DMS53 treated with DMSO at 0.1 percent for 48 hours (cell line): ENCODE measurements at regions not wholly inside any gene's neighbourhood (a gene's known extent, or its start where the extent isn't known, plus 50 kb on each side); places are given as distances from the start of the nearest gene placed in this dataset.
"Not testable (repeated sequence)": the region's sequence is repeated elsewhere in the genome, so short reads cannot be mapped to it uniquely, and the experiment has no call there.

ENCODE experiments used
- DNase-seq: peaks from one replicate; lab custom pipeline; 2025; ENCODE audit not compliant: unreplicated experiment; lab: John Stamatoyannopoulos, UW

DNA sequence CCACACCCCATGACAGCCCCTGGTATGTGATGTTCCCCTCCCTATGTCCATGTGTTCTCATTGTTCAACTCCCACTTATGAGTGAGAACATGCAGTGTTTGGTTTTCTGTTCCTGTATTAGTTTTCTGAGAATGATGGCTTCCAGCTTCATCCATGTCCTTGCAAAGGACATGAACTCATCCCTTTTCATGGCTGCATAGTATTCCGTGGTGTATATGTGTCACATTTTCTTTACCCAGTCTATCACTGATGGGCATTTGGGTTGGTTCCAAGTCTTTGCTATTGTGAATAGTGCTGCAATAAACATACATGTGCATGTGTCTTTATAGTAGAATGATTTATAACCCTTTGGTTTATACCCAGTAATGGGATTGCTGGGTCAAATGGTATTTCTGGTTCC lies 1665.5 kb downstream of the REEP3 start:
- not testable (repeated sequence) for DNase-seq

DNA sequence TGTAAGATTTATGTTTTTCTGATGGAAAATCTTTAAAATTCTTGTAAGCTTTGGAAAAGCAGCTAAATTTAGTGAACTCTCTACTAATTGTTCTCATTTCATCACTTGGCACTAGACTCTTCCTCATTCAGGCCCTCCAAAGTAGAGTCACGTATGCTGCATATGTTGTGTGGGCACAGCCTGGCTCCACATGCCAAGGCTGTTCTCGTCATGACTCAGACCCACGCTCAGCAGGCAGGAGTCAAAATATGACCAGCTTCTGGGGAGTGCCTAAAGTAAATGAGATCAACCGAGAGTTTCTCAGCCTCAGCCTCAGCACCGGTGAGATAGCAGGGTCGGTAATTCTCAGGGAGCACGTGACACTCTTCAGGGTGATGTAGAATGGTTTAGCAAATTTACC lies 1672.9 kb downstream of the REEP3 start:
- no peak for DNase-seq

DNA sequence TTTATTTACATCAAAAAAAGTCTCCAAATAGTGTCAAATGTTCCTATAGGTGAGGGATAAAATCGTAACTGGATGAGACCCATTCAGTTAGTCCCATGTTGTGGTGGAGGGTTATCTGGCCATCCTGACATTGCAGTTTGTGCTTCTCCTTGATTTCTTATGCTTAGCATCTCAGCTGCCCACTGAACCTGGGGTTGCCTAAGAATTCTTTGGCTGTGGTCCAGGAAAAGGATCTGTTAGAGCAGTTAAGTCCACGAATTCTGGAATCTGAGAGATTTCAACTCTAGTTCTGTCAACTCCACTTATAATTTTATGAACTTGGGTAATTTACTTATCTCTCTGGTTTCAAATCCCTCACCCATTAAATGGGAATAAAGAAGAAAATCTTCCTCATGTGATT lies 1673.4 kb downstream of the REEP3 start:
- no peak for DNase-seq

DNA sequence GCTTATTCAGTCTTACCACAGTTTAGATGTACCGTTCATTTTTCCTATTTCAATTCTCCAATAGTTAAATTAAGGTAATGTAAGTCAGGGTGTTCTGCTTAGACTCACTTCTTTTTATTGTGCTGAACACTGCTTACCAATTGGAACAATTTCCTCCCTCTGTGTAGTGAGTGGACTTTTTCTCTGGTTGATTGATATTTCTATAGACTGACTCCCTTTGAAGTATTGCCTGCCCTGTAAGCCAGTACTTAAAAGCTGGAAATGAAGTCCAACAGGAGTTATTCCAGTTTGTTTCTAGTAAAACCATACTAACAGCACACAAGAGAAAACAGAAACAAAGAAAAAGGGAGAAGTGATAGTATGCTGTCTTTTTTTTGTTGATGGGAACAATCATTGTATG lies 1674.9 kb downstream of the REEP3 start:
- DNase-seq, result peak; percentile 47

DNA sequence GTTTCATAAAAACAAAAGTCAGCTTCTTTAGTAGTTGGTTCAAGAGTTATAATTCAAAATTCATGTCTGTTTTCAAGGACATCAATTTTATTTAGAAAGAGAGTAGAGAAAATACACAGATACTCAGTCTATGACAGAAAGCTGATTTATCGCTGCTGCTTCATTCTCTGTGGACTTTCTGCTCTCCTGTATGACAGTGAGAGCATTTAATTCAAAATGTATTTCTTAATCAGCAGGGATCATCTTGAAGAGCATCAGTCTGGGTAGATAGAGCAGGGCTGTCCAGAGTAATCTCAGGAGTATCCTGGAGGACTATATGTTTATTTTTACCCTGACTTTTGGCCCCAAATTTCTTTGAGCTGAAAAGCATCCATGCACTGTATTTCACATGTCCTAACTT lies 1676.7 kb downstream of the REEP3 start:
- DNase-seq, result no peak

DNA sequence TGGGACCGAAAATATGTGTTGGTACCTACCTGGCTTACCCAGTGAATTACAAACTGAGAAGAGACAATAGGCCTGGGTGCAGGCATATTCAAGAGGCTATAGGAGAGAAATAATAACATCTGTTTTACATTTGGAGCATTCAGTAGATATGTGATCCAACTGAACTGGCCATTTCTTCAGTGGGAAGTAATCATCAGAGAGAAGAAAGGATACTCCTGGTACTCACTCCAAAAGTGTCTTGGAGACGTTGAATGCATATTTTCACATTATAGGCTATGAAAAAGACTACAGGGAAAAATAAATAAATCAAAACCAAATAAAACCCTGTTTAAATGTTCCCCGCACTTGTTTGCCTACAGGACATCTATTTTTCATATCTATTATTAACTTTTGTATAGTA lies 1680.3 kb downstream of the REEP3 start:
- no peak for DNase-seq

DNA sequence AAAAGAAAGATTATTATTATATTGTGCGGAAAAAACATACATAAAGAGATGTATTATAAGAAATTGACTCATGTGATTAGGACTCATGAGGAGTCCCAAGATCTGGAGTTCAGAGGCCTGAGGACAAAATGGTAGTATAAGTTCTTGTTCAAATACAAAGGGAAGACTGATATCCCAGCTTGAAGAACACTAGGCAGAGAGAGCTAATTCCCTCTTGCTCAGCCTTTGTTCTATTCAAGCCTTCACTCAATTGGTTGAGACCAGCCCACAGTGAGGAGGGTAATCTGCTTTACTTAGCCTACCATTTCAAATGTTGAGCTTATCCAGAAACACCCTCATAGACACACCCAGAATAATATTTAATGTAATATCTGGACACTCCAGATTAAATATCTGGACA lies 1683.8 kb downstream of the REEP3 start:
- no peak for DNase-seq

DNA sequence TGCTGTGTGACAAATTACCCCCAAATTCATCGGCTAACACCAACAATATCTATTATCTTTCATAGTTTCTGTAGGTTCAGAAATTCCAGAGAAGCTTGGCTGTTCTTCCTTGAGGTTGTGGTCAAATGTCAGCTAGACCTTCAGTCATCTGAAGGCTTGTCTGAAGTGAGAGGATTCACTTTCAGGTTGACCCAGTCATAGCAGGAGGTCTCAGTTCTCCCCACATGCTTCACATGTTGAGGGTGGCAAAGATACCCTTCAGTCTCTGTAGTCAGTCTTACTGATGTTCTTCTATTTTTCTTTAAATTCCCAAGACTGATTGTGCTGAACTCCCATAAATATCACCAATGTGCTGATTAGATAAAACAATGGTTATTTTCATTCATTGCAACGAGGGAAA lies 1692.0 kb downstream of the REEP3 start:
- no peak for DNase-seq

DNA sequence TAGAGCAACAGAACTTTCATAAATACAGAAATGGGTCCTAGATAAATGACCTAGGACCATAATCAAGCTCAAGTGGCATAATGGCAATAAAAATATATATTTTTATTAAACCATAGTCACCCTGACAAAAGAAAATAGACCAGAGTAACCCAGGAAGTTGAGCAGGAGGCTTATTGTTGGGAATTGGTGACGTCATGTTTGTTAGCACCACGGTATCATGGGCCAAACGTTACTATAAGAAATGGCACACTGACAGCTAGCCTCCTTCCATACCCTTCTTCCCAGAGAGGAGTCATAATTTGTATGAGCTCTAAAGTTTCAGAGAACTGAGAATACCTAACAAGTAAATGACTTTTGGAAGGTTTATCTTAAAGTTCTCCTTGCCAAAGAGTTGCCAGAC lies 1698.2 kb downstream of the REEP3 start:
- DNase-seq, result no peak

DNA sequence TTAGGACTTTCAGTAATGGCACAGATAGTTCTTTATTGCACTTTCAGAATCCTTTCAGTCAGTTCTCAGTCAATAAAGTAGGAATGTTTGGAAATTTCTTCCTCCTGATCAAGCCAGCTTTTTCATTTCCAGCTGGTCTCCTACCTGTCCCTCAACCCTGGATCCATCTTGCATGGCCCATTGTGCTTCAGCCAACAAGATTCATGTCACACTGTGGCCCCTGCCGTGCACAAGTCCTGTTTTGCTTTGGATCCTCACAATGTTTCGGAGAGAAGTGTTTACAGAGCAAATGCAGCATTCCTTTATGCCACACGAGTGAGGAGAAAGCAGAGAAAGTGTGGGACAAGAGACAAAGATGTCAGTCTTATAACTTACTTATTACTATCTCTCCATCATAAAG lies 1694.7 kb upstream of the LRRTM3 start:
- DNase-seq, result no peak

DNA sequence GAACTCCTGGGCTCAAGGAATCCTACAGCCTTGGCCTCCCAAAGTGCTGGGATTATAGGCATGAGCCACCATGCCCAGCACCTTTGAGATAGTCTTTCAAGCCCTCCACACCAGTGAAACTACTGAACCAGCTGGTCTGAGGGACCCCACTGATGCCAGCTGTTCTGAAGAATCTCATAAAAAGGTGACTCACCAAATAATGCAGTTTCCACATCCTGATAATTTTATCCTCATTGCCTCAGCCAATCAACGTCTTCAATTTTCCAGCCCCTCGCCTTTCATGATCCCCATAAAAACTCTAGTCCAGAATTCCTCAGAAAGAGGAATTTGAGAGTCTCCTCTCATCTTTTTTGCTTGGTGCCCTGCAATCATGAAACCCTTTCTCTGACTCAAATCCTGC lies 1691.6 kb upstream of the LRRTM3 start:
- no peak for DNase-seq

DNA sequence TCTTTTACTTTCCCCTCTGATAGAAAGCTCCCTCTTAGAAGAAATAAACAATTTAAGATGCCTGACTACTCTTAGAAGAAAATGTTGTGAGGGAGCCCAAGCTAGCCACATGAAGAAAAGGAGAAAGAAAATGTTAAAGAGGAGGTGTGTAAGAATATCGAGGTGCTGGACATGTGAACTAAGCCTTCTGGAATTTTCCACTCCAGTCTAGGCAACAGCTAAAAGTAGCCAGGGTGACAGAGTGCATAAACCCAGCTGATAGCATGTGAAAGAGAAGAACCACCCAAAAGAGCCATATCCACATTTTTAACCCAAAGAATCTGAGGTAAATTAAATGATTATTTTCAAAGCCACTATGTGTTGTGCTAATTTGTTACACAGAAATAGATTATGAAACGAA lies 1690.6 kb upstream of the LRRTM3 start:
- no peak for DNase-seq

DNA sequence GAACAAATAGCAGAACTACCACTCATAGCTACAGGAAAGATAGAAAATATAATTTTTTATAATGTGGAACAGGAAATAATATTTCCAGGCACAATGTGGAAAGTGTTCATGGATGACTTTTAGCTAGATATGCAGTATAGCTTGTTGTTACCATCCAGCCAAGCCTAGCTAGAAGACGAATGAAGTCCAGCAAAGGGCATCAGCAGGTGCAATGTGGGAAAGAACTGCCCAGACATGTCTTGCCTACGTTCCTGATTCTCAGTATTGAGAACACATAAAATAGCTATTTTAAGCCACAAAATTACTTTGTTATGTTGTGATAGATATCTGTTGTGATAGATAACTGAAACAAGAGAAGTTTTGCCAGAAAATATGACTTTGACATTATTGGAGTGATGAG lies 1690.0 kb upstream of the LRRTM3 start:
- DNase-seq, result no peak

DNA sequence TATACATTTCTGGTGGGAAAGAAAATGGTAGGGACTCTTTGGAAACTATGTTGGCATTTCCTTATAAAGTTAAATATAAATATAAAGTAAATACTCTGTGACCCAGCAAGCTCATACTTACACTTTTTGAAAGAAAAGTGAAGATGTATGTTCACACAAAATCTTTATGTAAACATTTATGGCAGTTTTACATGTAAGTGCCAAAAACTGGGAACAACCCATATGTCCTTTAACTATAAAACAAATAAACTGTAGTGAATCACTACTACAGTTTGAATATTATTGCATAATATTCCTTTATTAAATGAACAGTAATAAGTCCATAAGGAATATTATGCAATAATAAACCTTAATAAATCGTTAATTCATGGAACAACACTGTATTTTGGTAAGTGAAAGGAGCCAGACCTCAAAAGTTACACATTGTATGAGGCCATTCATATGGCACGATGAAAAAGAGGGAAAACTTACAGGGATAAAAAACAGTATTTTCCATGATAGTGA lies 1660.3 kb upstream of the LRRTM3 start:
- no peak for DNase-seq

DNA sequence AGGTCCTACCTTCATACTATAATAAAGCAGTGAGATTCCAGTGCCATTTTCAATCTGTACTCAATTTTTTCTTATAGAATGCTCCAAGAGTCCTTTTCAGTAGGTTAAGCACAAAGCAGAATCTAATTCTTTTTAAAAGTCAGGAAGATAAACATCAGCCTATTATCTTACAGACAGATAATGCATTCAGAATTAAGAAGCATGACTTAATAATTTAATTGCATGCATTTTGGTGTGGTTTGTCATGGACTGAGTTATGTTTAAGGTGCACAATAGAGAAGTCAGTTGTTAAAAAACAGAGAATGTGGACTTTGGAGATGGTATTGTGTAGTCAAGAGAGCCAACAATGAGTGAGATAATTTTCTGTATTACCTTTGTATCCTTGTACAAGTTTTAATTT lies 1656.3 kb upstream of the LRRTM3 start:
- not testable (repeated sequence) for DNase-seq

DNA sequence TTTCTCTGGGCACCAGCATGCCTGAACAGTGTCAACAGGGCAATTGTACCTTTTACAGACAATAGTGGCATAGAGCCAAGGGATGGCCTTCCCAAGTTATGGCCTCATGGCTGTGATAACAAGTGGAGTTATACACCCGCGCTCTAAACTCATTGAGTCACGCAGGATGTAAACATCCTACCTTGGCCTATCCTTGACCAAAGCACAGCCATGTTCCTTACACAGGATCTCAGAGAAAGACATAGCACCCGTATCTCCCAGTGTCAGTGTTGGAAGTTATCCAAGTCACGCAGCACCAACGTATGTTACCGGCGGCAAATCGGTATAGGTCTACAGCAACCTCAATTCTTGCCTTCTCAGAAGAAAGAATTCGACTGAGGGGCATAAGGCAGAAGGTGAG lies 1654.9 kb upstream of the LRRTM3 start:
- DNase-seq, result no peak

DNA sequence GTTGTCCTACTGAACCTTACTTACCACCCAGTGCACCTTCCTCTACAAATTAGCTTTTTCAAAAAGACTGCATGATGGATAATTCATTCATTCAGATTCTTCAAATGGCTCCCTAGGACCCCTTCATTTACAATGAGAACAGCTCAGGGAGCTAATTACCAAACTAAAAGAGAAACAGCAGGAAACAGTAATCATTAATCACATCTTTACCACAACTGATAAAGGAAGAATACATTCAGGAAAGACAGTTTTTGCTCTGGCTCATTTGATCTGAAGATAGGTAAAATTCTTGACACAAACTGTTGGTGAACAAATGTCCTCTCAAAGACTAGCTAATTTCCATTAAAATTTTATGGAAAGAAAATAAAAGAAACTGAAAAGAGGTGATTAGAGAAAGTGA lies 1652.7 kb upstream of the LRRTM3 start:
- no peak for DNase-seq

DNA sequence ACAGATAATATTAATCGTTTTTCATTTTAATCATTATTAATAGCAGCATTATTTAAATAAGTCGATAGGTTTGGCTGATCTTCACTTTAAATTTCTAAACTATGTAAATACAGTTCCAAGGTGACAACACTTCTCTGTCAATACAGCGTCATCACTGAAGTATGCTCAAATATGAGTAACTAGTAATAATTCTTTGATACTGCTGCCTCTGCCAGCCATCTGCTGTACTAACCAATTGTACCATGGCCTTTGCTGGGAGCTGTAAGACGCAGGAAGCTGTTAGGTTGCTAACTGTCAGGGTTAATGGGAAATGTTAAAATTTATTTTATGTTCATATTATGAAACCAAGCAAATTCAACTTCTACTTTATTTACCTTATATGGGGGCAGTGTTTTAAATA lies 1650.5 kb upstream of the LRRTM3 start:
- peak; percentile 61 for DNase-seq

DNA sequence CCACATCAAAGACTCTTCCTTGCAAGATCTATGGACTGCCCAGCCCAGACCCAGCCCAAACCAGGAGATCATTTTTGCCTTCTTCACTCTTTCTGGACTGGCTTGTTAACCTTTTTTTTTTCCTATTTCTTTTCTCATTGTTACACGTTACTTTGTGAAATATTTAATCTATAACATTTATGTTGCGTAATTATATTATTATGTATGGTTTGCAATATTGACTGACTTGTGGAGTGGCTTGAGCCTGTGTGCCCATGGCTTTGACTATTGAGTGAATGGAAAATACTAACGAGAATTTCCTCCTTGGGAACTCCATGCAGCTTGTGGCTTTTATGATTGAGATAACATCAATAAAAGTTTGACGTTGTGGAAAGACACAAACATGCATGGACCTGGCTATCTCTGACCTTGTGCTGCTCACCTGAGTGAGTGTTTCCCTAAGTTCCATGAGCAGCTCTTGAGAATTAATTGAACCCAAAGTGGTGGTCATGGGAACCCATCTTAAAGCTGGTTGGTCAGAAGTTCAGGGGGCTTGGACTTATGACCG lies 1641.3 kb upstream of the LRRTM3 start:
- no peak for DNase-seq

DNA sequence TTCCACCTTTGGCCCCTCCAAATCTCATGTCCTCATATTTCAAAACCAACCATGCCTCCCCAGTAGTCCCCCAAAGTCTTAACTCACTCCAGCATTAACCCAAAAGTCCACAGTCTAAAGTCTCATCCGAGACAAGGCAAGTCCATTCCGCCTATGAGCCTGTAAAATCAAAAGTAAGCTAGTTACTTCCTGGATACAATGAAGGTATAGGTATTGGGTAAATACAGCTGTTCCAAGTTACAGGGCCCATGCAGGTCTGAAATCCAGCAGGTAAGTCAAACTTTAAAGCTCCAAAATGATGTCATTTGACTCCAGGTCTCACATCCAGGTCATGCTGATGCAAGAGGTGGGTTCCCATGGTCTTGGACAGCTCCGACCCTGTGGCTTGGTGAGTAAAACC lies 1640.1 kb upstream of the LRRTM3 start:
- not testable (repeated sequence) for DNase-seq

DNA sequence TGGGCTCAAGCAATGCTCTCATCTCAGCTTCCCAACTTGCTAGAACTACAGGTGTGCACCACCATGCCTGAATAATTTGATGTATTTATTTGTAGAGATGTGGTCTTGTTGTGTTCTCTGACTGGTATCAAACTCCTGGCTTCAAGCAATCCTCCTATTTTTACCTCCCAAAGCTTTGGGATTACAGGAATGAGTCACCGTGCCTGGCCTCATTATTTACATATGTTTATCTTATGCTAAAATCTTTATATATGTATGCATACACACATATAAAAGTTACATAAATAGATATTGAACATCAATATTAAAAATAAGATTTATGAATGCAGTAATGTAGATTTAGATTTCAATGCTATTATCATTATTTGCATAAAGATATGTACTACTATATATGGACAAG lies 1634.5 kb upstream of the LRRTM3 start:
- DNase-seq, result no peak

DNA sequence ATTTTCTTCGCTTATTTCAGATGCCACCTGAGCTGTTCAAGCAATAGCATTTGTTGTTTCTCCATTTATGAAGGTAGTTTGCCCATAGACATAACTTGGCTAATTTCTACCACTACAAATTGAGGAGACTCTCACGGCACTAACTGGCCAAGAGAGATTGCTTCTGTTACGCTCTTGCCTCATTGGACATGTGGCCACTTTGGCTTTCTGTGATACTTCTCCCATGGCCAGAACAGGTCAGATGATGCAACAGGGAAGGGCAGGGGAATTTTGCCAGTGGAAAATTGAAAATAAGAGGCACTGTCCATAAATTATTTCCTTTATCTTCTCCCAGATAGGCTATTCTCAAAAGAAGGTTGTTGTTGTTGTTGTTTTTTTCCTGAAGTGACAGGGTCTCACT lies 1633.3 kb upstream of the LRRTM3 start:
- DNase-seq, result no peak

DNA sequence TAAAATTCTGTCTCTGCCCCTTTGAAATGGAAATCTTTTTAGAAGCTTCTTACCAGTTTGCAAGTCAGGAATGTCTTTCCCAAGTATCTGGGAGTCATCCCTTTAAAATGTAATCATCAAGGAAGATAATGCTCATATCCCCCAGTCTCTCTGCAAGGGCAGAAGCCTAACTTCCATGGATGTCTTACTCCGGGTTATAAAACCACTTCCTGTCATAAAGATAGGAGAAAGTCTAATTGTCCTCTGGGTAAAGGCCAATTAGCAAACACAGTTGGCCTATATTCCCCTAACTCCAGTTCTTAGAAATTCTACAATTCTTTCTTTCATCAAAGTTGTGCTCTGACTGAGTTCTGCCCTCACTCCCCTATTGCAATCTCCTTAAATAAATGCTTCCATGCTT lies 1631.5 kb upstream of the LRRTM3 start:
- no peak for DNase-seq

DNA sequence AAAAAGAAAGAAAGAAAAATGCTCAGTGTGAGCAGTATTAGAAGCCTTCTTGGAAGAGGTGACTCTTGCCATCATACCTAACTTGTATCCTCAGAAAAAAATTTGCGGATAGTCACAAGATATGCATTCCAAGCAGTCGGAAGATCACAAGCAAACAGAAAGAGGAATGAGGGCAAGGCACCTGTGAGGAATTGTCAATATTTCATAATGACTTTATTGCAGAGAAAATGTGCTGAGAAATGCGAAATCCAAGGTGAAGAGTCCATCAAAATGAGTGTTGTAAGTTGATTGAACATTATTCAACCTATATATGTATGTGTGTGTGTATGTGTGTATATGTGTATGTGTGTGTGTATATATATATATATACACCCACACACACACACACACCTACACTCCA lies 1624.7 kb upstream of the LRRTM3 start:
- DNase-seq, result no peak
